ENCODE measurements at regions not wholly inside any gene's neighbourhood (a gene's known extent, or its start where the extent isn't known, plus 50 kb on each side); places are given as distances from the start of the nearest gene placed in this dataset.

- ATAC-seq: no peak
- TF ChIP-seq ZNF565 (CRISPR knock-in tag; conservative IDR thresholded peaks at IDR 0.05; ENCODE audit: low read depth): no peak
- TF ChIP-seq BACH2 (CRISPR knock-in tag; IDR thresholded peaks at IDR 0.05; ENCODE audit: borderline replicate concordance): no peak
- no peak for TF ChIP-seq TOX (CRISPR knock-in tag; IDR thresholded peaks at IDR 0.05; ENCODE audit: borderline replicate concordance)
- TF ChIP-seq TSHZ2 (CRISPR knock-in tag; IDR thresholded peaks at IDR 0.05): no peak
- TF ChIP-seq ZC3H10 (CRISPR knock-in tag; IDR thresholded peaks at IDR 0.05): no peak
- no peak for TF ChIP-seq ZNF70 (CRISPR knock-in tag; IDR thresholded peaks at IDR 0.05)
- no peak for TF ChIP-seq ARNTL (CRISPR knock-in tag; IDR thresholded peaks at IDR 0.05; ENCODE audit: borderline replicate concordance, low read depth)
- TF ChIP-seq, protein P1, sequence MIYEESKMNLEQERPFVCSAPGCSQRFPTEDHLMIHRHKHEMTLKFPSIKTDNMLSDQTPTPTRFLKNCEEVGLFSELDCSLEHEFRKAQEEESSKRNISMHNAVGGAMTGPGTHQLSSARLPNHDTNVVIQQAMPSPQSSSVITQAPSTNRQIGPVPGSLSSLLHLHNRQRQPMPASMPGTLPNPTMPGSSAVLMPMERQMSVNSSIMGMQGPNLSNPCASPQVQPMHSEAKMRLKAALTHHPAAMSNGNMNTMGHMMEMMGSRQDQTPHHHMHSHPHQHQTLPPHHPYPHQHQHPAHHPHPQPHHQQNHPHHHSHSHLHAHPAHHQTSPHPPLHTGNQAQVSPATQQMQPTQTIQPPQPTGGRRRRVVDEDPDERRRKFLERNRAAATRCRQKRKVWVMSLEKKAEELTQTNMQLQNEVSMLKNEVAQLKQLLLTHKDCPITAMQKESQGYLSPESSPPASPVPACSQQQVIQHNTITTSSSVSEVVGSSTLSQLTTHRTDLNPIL (CRISPR knock-in tag; IDR thresholded peaks at IDR 0.05; ENCODE audit: low read depth): no peak
- no peak for TF ChIP-seq CSDC2 (CRISPR knock-in tag; IDR thresholded peaks at IDR 0.05)
- no peak for TF ChIP-seq PPARA (CRISPR knock-in tag; IDR thresholded peaks at IDR 0.05; ENCODE audit: borderline replicate concordance)
- TF ChIP-seq ZFP3 (CRISPR knock-in tag; IDR thresholded peaks at IDR 0.05): no peak
- TF ChIP-seq SNAI2 (CRISPR knock-in tag; IDR thresholded peaks at IDR 0.05): no peak
These were observed 183.3 kb upstream of the KRR1 start for GRCh38 chr12:75694534-75695268.

DNA sequence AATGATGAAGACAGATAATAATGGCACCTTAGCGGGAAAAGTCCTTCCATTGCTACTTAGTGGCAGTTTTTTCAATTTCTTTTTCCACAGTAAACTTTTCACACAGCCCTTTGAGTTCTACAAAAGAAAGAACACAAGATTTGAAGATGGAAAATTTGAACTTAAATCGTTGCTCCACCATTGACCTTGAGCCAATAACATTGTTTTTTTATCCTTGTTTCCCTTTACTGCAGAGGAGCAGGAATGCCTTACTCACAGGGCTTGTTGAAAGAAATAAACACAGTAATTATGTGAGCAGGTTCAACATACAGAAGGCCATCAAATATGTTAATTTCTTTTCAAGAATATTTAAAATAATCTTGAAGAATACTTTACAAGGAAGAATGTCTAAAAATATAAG, 181.5 kb upstream of the KRR1 start:
- ATAC-seq: no peak
- TF ChIP-seq ARNTL (CRISPR knock-in tag; IDR thresholded peaks at IDR 0.05; ENCODE audit: borderline replicate concordance, low read depth): no peak
- no peak for TF ChIP-seq ZC3H10 (CRISPR knock-in tag; IDR thresholded peaks at IDR 0.05)
- no peak for TF ChIP-seq GLIS3 (CRISPR knock-in tag; IDR thresholded peaks at IDR 0.05)
- TF ChIP-seq SNAI2 (CRISPR knock-in tag; IDR thresholded peaks at IDR 0.05): no peak
- TF ChIP-seq ISL1 (CRISPR knock-in tag; IDR thresholded peaks at IDR 0.05): no peak
- no peak for TF ChIP-seq POU6F1 (CRISPR knock-in tag; IDR thresholded peaks at IDR 0.05; ENCODE audit: borderline replicate concordance, low read depth)
- no peak for TF ChIP-seq OSR1 (CRISPR knock-in tag; IDR thresholded peaks at IDR 0.05)
- TF ChIP-seq RARB (CRISPR knock-in tag; IDR thresholded peaks at IDR 0.05): no peak
- TF ChIP-seq TSHZ2 (CRISPR knock-in tag; IDR thresholded peaks at IDR 0.05): no peak
- no peak for TF ChIP-seq ZNF565 (CRISPR knock-in tag; conservative IDR thresholded peaks at IDR 0.05; ENCODE audit: low read depth)

- ATAC-seq: no peak
- TF ChIP-seq ARNTL (CRISPR knock-in tag; IDR thresholded peaks at IDR 0.05; ENCODE audit: borderline replicate concordance, low read depth): no peak
- TF ChIP-seq ISL1 (CRISPR knock-in tag; IDR thresholded peaks at IDR 0.05): no peak
- TF ChIP-seq PATZ1 (CRISPR knock-in tag; IDR thresholded peaks at IDR 0.05; ENCODE audit: borderline replicate concordance): no peak
- no peak for TF ChIP-seq ZNF565 (CRISPR knock-in tag; conservative IDR thresholded peaks at IDR 0.05; ENCODE audit: low read depth)
- TF ChIP-seq OSR1 (CRISPR knock-in tag; IDR thresholded peaks at IDR 0.05): no peak
- no peak for TF ChIP-seq ZNF8 (CRISPR knock-in tag; IDR thresholded peaks at IDR 0.05)
- TF ChIP-seq, protein P1 (CRISPR knock-in tag; IDR thresholded peaks at IDR 0.05; ENCODE audit: low read depth): no peak
- TF ChIP-seq CSDC2 (CRISPR knock-in tag; IDR thresholded peaks at IDR 0.05): no peak
- TF ChIP-seq POU6F1 (CRISPR knock-in tag; IDR thresholded peaks at IDR 0.05; ENCODE audit: borderline replicate concordance, low read depth): no peak
- no peak for TF ChIP-seq ESRRG (CRISPR knock-in tag; IDR thresholded peaks at IDR 0.05)
- TF ChIP-seq ZNF70 (CRISPR knock-in tag; IDR thresholded peaks at IDR 0.05): no peak
These were observed 179.0 kb upstream of the KRR1 start for GRCh38 chr12:75690296-75690955.

All from SK-N-SH treated with all-trans-retinoic acid at 6 μM for 48 hours (cell line).